NB4 (cell line): ENCODE measurements at regions not wholly inside any gene's neighbourhood (a gene's known extent, or its start where the extent isn't known, plus 50 kb on each side); places are given as distances from the start of the nearest gene placed in this dataset.

Source experiments
- CTCF ChIP-seq: IDR thresholded peaks from one replicate; pipeline ENCODE4 v1.5.1; 2012; ENCODE audit warnings: low read depth, low read length
- MAX ChIP-seq: IDR thresholded peaks from 2 replicates; pipeline ENCODE4 v1.6.1; 2011; ENCODE audit warnings: low read depth, low read length
- POLR2A ChIP-seq: IDR thresholded peaks from 2 replicates; pipeline ENCODE4 v1.6.1; 2011; ENCODE audit warnings: mild to moderate bottlenecking; ENCODE audit not compliant: insufficient read length; ENCODE audit errors: extremely low read depth

DNA sequence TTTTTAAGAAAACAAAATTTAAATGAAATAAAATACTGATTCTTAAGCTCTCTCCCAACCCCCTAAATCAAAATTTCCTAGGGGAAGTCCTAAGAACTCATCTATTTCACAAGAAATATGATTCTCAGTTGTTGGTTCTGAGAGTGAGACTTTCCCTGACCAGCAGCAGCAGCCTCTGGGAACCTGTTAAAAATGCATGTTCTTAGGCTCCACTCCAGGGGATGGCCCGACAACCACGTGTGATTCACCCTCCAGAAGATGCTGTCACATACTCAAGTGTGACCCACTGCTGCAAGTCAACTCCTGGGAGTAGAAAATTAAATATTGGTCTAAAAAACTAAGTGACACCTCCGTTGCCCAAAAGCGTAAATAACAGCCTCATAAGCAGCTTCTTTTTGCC, 343.2 kb upstream of the NR2F2 start:
- TF ChIP-seq CTCF: no peak
- TF ChIP-seq POLR2A: no peak
- no peak for TF ChIP-seq MAX
